K562 (cell line): ENCODE measurements at regions not wholly inside any gene's neighbourhood (a gene's known extent, or its start where the extent isn't known, plus 50 kb on each side); places are given as distances from the start of the nearest gene placed in this dataset.

ENCODE experiments used
- ATAC-seq: fragments of 200-7000 bp; cut with Tn5 transposase; 3 replicates; pipeline ENCODE4 v1.9.1; 2020; ENCODE audit warnings: moderate library complexity
- BruUV-seq: library from RNA; stranded (reverse); fragments of 400-500 nt; replicated peaks from 2 replicates; lab custom pipeline; 2021; lab: Mats Ljungman, UMichigan
- CTCF ChIA-PET: fragments of 300-600 bp; formaldehyde crosslinking; extraction: SDS; loops from one replicate; lab custom pipeline; 2021; ENCODE audit warnings: low intra/inter-chr PET ratio; lab: Yijun Ruan, JAX
- POLR2A ChIA-PET: fragments of 300-600, 350-650 bp; sonication (Branson Sonifier 250); formaldehyde crosslinking; extraction: SDS; loops from one replicate; lab custom pipeline; 2021; ENCODE audit warnings: antibody characterized with exemption, inconsistent platforms; lab: Yijun Ruan, JAX
- DNase-seq, 4 experiments: peaks; one replicate each; pipeline versions ENCODE4 v3.0.0 to v3.0.0-alpha.2; 2011 to 2018; ENCODE audit warnings: low spot score in 3 of 4, mixed read lengths in 3 of 4; ENCODE audit errors: extremely low read depth in 1 of 4
- FAIRE-seq: peaks from 2 replicates; lab custom pipeline; 2011; peaks lifted over from hg19 to GRCh38; lab: Jason Lieb, UNC
- H2AFZ ChIP-seq: 2 replicates; pipeline ENCODE4 v1.6.0; 2011; ENCODE audit warnings: low read depth, low read length, control low read depth, inconsistent platforms
- H3K27ac ChIP-seq: fragments of 200-600 bp; 3 replicates; pipeline ENCODE4 v1.8.0; 2011; ENCODE audit warnings: low read depth, mild to moderate bottlenecking, control low read depth, inconsistent platforms, low read length, moderate library complexity, mixed read lengths; ENCODE audit errors: extremely low read depth
- H3K27me3 ChIP-seq, 2 experiments: fragments of 300-600 bp in 1 of 2; 2 replicates in 1 of 2; 3 replicates in 1 of 2; pipeline versions ENCODE4 v1.6.0 to v1.8.0; 2011; ENCODE audit warnings: inconsistent platforms in 2 of 2, low read length in 2 of 2, mild to moderate bottlenecking in 1 of 2, mixed read lengths in 1 of 2, moderate library complexity in 1 of 2; ENCODE audit not compliant: control insufficient read depth in 2 of 2, insufficient read depth in 2 of 2
- H3K36me3 ChIP-seq: fragments of 300-600 bp; 3 replicates; pipeline ENCODE4 v1.8.0; 2011; ENCODE audit warnings: mild to moderate bottlenecking, low read length, inconsistent platforms; ENCODE audit not compliant: control insufficient read depth, insufficient read depth
- H3K4me1 ChIP-seq, 2 experiments: fragments of 200-600 bp in 1 of 2; replicated peaks in 1 of 2; 2 replicates in 1 of 2; 3 replicates in 1 of 2; pipeline versions ENCODE4 v1.5.1 to v1.8.0; 2011; ENCODE audit warnings: inconsistent platforms in 2 of 2, low read length in 2 of 2, mild to moderate bottlenecking in 1 of 2, mixed read lengths in 1 of 2, moderate library complexity in 1 of 2; ENCODE audit not compliant: control insufficient read depth in 2 of 2, insufficient read depth in 2 of 2
- H3K4me2 ChIP-seq: 2 replicates; pipeline ENCODE4 v1.6.1; 2011; ENCODE audit warnings: low read length, control low read depth, inconsistent platforms, mixed read lengths; ENCODE audit not compliant: insufficient read depth
- H3K4me3 ChIP-seq: fragments of 200-600 bp; sonication (generic), shearing (Covaris generic); 2 replicates; pipeline ENCODE4 v1.5.1; 2016; ENCODE audit warnings: control low read depth, inconsistent platforms
- H3K79me2 ChIP-seq: fragments of 200-600 bp; 3 replicates; pipeline ENCODE4 v1.8.0; 2011; ENCODE audit warnings: low read length, inconsistent platforms; ENCODE audit not compliant: control insufficient read depth, insufficient read depth
- H3K9ac ChIP-seq, 2 experiments: 2 replicates each; pipeline versions ENCODE4 v1.6.0 to v1.6.1; 2011; ENCODE audit warnings: low read depth in 2 of 2, low read length in 2 of 2, control low read depth in 1 of 2, inconsistent platforms in 1 of 2, mild to moderate bottlenecking in 1 of 2, mixed read lengths in 1 of 2; ENCODE audit not compliant: insufficient read depth in 1 of 2
- H3K9me1 ChIP-seq: one replicate; pipeline ENCODE4 v1.6.0; 2011; ENCODE audit warnings: inconsistent platforms, mild to moderate bottlenecking, low read length, moderate library complexity; ENCODE audit not compliant: control insufficient read depth, insufficient read depth
- H3K9me3 ChIP-seq: replicated peaks from 2 replicates; pipeline ENCODE4 v1.5.1; 2011; ENCODE audit warnings: low read depth, low read length, inconsistent platforms; ENCODE audit not compliant: control insufficient read depth, insufficient read depth
- H4K20me1 ChIP-seq: replicated peaks from 2 replicates; pipeline ENCODE4 v1.6.1; 2011; ENCODE audit warnings: low read length, inconsistent platforms, mixed read lengths; ENCODE audit not compliant: control insufficient read depth, insufficient read depth
- ADNP ChIP-seq: fragments of 200-800 bp; sonication (Bioruptor generic); IDR thresholded peaks from 2 replicates; pipeline ENCODE4 v1.6.1; 2016; ENCODE audit warnings: missing genetic modification characterization, missing compliant biosample characterization
- ARID1B ChIP-seq: fragments of 450-650 bp; IDR thresholded peaks from 2 replicates; pipeline ENCODE4 v1.6.1; 2016; ENCODE audit warnings: antibody characterized with exemption, mild to moderate bottlenecking, inconsistent platforms
- ARID2 ChIP-seq: fragments of 450-650 bp; IDR thresholded peaks from 2 replicates; pipeline ENCODE4 v1.6.1; 2017; ENCODE audit warnings: antibody characterized with exemption, mild to moderate bottlenecking
- BACH1 ChIP-seq: fragments of 200-800 bp; sonication (Bioruptor generic); IDR thresholded peaks from 2 replicates; pipeline ENCODE4 v1.6.1; 2016; ENCODE audit warnings: missing genetic modification characterization, missing compliant biosample characterization
- HIVEP1 ChIP-seq: fragments of 250-450 bp; sonication (Bioruptor Pico); IDR thresholded peaks from 2 replicates; pipeline ENCODE4 v1.4.0; 2020; ENCODE audit warnings: mild to moderate bottlenecking
- KLF6 ChIP-seq: fragments of 250-450 bp; sonication (Bioruptor Pico); IDR thresholded peaks from 2 replicates; pipeline ENCODE4 v1.4.0; 2020; ENCODE audit warnings: mild to moderate bottlenecking, moderate library complexity, borderline replicate concordance
- L3MBTL2 ChIP-seq: fragments of 450-650 bp; IDR thresholded peaks from 2 replicates; pipeline ENCODE4 v1.6.1; 2016; ENCODE audit warnings: mild to moderate bottlenecking, moderate library complexity
- MTA2 ChIP-seq: fragments of 450-650 bp; IDR thresholded peaks from 2 replicates; pipeline ENCODE4 v1.6.1; 2016; ENCODE audit warnings: low read depth
- NONO ChIP-seq, 2 experiments: fragments of 200-400 bp in 1 of 2; fragments of 450-650 bp in 1 of 2; formaldehyde crosslinking in 1 of 2; IDR thresholded peaks; 2 replicates each; pipeline ENCODE4 v1.6.1; 2017; ENCODE audit warnings: low read depth in 2 of 2, mild to moderate bottlenecking in 2 of 2, moderate library complexity in 2 of 2, low read length in 1 of 2
- ZFP1 ChIP-seq: fragments of 450-650 bp; formaldehyde crosslinking; IDR thresholded peaks from 2 replicates; pipeline ENCODE4 v1.4.0; 2020; ENCODE audit warnings: mild to moderate bottlenecking, mixed read lengths
- ZNF12 ChIP-seq: sonication (generic); formaldehyde crosslinking; IDR thresholded peaks from 2 replicates; pipeline ENCODE4 v1.4.0; 2020; ENCODE audit warnings: mild to moderate bottlenecking, missing genetic modification reagents
- ZNF274 ChIP-seq: IDR thresholded peaks from 2 replicates; pipeline ENCODE4 v1.6.1; 2011; ENCODE audit warnings: low read depth, mild to moderate bottlenecking, low read length, moderate library complexity, borderline replicate concordance
- ZNF79 ChIP-seq: fragments of 250-450 bp; sonication (Bioruptor Pico); IDR thresholded peaks from 2 replicates; pipeline ENCODE4 v1.4.0; 2020; ENCODE audit warnings: low read depth, mild to moderate bottlenecking, moderate library complexity
- WGBS: fragments of 100-300 bp; shearing (Covaris generic); methylation state at CpG from one replicate; pipeline ENCODE4 v1.1.6; 2016; ENCODE audit warnings: low coverage, mixed read lengths; ENCODE audit not compliant: insufficient coverage; ENCODE audit errors: missing lambda C conversion rate; 5-methylcytosine and 5-hydroxymethylcytosine counted together
- in situ Hi-C: fragments of 300-500 bp; cut with MboI; formaldehyde crosslinking; loops from 4 replicates; pipeline ENCODE4 v1.15.0; 2018; ENCODE audit warnings: inconsistent platforms, mixed read lengths
- intact Hi-C: fragments of 100-400 bp; cut with micrococcal nuclease; formaldehyde crosslinking; loops from 2 replicates; pipeline ENCODE4 v1.14.2; 2022
- TF ChIP-seq, protein P1 (sequence below): fragments of 450-650 bp; IDR thresholded peaks from 2 replicates; pipeline ENCODE4 v1.6.1; 2017; ENCODE audit warnings: antibody characterized with exemption, mild to moderate bottlenecking
- TF ChIP-seq, protein P2 (sequence below): sonication (generic); IDR thresholded peaks from 2 replicates; pipeline ENCODE4 v1.6.1; 2016
- TF ChIP-seq, protein P3 (sequence below): fragments of 250-450 bp; sonication (Bioruptor Pico); IDR thresholded peaks from 2 replicates; pipeline ENCODE4 v1.6.1; 2021; ENCODE audit warnings: mild to moderate bottlenecking
- TF ChIP-seq, protein P4 (sequence below): fragments of 250-450 bp; sonication (Bioruptor Pico); IDR thresholded peaks from 2 replicates; pipeline ENCODE4 v1.5.0; 2020; ENCODE audit warnings: mild to moderate bottlenecking, borderline replicate concordance

DNA sequence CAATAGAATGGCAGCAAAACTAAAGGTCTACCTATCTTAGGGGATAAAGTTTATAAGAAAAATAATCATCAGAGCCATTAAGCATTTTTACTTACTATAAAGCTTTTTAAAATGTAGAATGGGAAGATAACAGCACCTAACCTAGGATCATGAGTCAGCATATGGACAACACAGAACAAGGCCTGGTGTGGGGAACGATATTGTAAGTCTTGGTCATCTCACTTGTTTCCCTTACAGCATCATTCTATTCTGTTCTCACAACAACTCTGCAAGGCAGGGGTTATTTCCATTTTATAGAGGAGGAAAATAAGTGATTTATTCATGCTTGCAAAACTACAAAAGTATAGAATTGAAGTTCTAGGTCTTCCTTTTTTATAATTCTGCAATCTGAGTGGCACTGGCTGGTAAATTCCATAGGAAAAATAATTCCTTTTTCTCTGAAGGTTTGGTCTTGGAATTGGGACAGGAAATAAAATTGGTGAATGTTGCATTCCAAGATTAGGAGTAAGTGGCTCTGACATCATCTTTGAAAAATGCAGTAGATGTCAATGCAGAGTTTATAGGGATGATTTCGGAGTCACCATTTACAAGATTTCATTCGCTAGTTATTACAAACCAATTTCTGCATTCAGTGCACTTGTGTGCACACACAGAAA is 423.0 kb downstream of the DYNC2H1 start:
- FAIRE-seq: no peak
- H3K36me3 ChIP-seq: no peaks in the 10 kb centered on the region
- DNase-seq: no peak
- no peaks in the 10 kb centered on the region for H3K4me1 ChIP-seq
- in situ Hi-C loops: no loop called here
- ChIA-PET POLR2A (no interaction called here), CTCF (no interaction called here)
- no peak overlapping the region for H3K4me2 ChIP-seq
- no peak overlapping the region for H3K4me3 ChIP-seq
- H3K9ac ChIP-seq: no peak overlapping the region
- no peaks in the 10 kb centered on the region for H3K9me1 ChIP-seq
- TF ChIP-seq, protein P1, sequence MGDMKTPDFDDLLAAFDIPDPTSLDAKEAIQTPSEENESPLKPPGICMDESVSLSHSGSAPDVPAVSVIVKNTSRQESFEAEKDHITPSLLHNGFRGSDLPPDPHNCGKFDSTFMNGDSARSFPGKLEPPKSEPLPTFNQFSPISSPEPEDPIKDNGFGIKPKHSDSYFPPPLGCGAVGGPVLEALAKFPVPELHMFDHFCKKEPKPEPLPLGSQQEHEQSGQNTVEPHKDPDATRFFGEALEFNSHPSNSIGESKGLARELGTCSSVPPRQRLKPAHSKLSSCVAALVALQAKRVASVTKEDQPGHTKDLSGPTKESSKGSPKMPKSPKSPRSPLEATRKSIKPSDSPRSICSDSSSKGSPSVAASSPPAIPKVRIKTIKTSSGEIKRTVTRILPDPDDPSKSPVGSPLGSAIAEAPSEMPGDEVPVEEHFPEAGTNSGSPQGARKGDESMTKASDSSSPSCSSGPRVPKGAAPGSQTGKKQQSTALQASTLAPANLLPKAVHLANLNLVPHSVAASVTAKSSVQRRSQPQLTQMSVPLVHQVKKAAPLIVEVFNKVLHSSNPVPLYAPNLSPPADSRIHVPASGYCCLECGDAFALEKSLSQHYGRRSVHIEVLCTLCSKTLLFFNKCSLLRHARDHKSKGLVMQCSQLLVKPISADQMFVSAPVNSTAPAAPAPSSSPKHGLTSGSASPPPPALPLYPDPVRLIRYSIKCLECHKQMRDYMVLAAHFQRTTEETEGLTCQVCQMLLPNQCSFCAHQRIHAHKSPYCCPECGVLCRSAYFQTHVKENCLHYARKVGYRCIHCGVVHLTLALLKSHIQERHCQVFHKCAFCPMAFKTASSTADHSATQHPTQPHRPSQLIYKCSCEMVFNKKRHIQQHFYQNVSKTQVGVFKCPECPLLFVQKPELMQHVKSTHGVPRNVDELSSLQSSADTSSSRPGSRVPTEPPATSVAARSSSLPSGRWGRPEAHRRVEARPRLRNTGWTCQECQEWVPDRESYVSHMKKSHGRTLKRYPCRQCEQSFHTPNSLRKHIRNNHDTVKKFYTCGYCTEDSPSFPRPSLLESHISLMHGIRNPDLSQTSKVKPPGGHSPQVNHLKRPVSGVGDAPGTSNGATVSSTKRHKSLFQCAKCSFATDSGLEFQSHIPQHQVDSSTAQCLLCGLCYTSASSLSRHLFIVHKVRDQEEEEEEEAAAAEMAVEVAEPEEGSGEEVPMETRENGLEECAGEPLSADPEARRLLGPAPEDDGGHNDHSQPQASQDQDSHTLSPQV: no peak
- TF ChIP-seq HIVEP1 (CRISPR knock-in tag) (no peak), ZNF12 (CRISPR knock-in tag) (no peak), L3MBTL2 (no peak), ZNF79 (CRISPR knock-in tag) (no peak), MTA2 (no peak), ZNF274 (no peak), ADNP (no peak), BACH1 (tag) (no peak), KLF6 (CRISPR knock-in tag) (no peak), NONO (IDR thresholded peaks at IDR 0.05; ENCODE audit: low read depth in 2 of 2, low read length in 1 of 2) (no peak), ZFP1 (CRISPR knock-in tag) (no peak), ARID2 (no peak), ARID1B (no peak)
- TF ChIP-seq, protein P2, sequence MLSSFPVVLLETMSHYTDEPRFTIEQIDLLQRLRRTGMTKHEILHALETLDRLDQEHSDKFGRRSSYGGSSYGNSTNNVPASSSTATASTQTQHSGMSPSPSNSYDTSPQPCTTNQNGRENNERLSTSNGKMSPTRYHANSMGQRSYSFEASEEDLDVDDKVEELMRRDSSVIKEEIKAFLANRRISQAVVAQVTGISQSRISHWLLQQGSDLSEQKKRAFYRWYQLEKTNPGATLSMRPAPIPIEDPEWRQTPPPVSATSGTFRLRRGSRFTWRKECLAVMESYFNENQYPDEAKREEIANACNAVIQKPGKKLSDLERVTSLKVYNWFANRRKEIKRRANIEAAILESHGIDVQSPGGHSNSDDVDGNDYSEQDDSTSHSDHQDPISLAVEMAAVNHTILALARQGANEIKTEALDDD: no peak
- TF ChIP-seq, protein P3, sequence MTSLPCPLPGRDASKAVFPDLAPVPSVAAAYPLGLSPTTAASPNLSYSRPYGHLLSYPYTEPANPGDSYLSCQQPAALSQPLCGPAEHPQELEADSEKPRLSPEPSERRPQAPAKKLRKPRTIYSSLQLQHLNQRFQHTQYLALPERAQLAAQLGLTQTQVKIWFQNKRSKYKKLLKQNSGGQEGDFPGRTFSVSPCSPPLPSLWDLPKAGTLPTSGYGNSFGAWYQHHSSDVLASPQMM (CRISPR knock-in tag): no peak
- TF ChIP-seq, protein P4, sequence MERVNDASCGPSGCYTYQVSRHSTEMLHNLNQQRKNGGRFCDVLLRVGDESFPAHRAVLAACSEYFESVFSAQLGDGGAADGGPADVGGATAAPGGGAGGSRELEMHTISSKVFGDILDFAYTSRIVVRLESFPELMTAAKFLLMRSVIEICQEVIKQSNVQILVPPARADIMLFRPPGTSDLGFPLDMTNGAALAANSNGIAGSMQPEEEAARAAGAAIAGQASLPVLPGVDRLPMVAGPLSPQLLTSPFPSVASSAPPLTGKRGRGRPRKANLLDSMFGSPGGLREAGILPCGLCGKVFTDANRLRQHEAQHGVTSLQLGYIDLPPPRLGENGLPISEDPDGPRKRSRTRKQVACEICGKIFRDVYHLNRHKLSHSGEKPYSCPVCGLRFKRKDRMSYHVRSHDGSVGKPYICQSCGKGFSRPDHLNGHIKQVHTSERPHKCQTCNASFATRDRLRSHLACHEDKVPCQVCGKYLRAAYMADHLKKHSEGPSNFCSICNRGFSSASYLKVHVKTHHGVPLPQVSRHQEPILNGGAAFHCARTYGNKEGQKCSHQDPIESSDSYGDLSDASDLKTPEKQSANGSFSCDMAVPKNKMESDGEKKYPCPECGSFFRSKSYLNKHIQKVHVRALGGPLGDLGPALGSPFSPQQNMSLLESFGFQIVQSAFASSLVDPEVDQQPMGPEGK: no peak
- H2AFZ ChIP-seq: no peak overlapping the region
- no peak overlapping the region for H3K27ac ChIP-seq
- H3K27me3 ChIP-seq: no peaks in the 10 kb centered on the region
- 0% methylated on average over 3 of the region's 3 CpGs for WGBS
- no peaks in the 10 kb centered on the region for H3K9me3 ChIP-seq
- no peaks in the 10 kb centered on the region for H4K20me1 ChIP-seq
- intact Hi-C loops: no loop called here
- H3K79me2 ChIP-seq: no peaks in the 10 kb centered on the region
- no TSS peak for BruUV-seq
- no peak for ATAC-seq
